Thyroid gland (tissue), 4 donors: ENCODE measurements at regions not wholly inside any gene's neighbourhood (a gene's known extent, or its start where the extent isn't known, plus 50 kb on each side); places are given as distances from the start of the nearest gene placed in this dataset.

Experiments
- DNase-seq, 2 donors: peaks; one replicate each; pipeline ENCODE4 v3.0.0-alpha.2; 2019
- H3K27ac ChIP-seq, 3 donors: fragments of 200-600 bp; sonication (generic); 1 replicate in 2 of 3; 2 replicates in 1 of 3; pipeline ENCODE4 v1.5.1; 2016 to 2019; ENCODE audit warnings: mild to moderate bottlenecking in 1 of 3, moderate library complexity in 1 of 3
- H3K27me3 ChIP-seq: fragments of 200-600 bp; sonication (generic); one replicate; pipeline ENCODE4 v1.5.1; 2019
- H3K36me3 ChIP-seq, 2 donors: fragments of 200-600 bp; sonication (generic); one replicate each; pipeline ENCODE4 v1.5.1; 2016 to 2019
- H3K4me1 ChIP-seq, 2 donors: fragments of 200-600 bp; sonication (generic); one replicate each; pipeline ENCODE4 v1.5.1; 2017 to 2019
- H3K4me3 ChIP-seq, 3 donors: fragments of 200-600 bp; sonication (generic); replicated peaks in 1 of 3; 1 replicate in 2 of 3; 2 replicates in 1 of 3; pipeline ENCODE4 v1.5.1; 2016; ENCODE audit warnings: mild to moderate bottlenecking in 1 of 3
- H3K9me3 ChIP-seq: fragments of 200-600 bp; sonication (generic); one replicate; pipeline ENCODE4 v1.5.1; 2017
- CTCF ChIP-seq, 6 experiments: fragments of 200-600 bp in 3 of 6; fragments of 450-650 bp in 3 of 6; sonication (generic) in 3 of 6; IDR thresholded peaks; one replicate each; pipeline ENCODE4 v1.5.1; 2016 to 2019; ENCODE audit warnings: antibody characterized with exemption in 6 of 6, mild to moderate bottlenecking in 2 of 6, inconsistent platforms in 1 of 6, moderate library complexity in 1 of 6
- POLR2A ChIP-seq, 2 donors: fragments of 450-650 bp; IDR thresholded peaks; one replicate each; pipeline ENCODE4 v1.6.1; 2017; ENCODE audit warnings: antibody characterized with exemption in 2 of 2, mild to moderate bottlenecking in 2 of 2, moderate library complexity in 1 of 2
- WGBS, 2 donors: methylation state at CpG; one replicate each; pipeline ENCODE4 v1.1.5; 2017; 5-methylcytosine and 5-hydroxymethylcytosine counted together
- intact Hi-C: fragments of 100-400 bp; cut with DNase I; formaldehyde crosslinking; loops from one replicate; pipeline ENCODE4 v1.15.1; 2023

GRCh38 chr4:132269303-132269990, 879.6 kb upstream of the PCDH10 start:
- Histone ChIP-seq H3K9me3 (no peaks in the 10 kb centered on the region), H3K27me3 (no peaks in the 10 kb centered on the region), H3K36me3 (no peaks in the 10 kb centered on the region), H3K27ac (no peak overlapping the region), H3K4me3 (no peak overlapping the region), H3K4me1 (no peaks in the 10 kb centered on the region)
- TF ChIP-seq CTCF (IDR thresholded peaks at IDR 0.05) (no peak), POLR2A (IDR thresholded peaks at IDR 0.05) (no peak)
- WGBS, 2 donors = 69 to 85% methylated on average over 5 of the region's 5 CpGs
- intact Hi-C loops = no loop called here
- no peak for DNase-seq

- Histone ChIP-seq H3K27ac (no peak overlapping the region), H3K4me1 (no peaks in the 10 kb centered on the region), H3K4me3 (no peak overlapping the region), H3K27me3 (no peaks in the 10 kb centered on the region), H3K9me3 (no peaks in the 10 kb centered on the region), H3K36me3 (no peaks in the 10 kb centered on the region)
- intact Hi-C loops = no loop called here
- no peak for DNase-seq
- 78 to 81% methylated on average over 1 of the region's 1 CpG for WGBS, 2 donors
- TF ChIP-seq CTCF (IDR thresholded peaks at IDR 0.05) (no peak), POLR2A (IDR thresholded peaks at IDR 0.05) (no peak)
Observed at GRCh38 chr4:132275583-132276121, 873.4 kb upstream of the PCDH10 start.

DNA sequence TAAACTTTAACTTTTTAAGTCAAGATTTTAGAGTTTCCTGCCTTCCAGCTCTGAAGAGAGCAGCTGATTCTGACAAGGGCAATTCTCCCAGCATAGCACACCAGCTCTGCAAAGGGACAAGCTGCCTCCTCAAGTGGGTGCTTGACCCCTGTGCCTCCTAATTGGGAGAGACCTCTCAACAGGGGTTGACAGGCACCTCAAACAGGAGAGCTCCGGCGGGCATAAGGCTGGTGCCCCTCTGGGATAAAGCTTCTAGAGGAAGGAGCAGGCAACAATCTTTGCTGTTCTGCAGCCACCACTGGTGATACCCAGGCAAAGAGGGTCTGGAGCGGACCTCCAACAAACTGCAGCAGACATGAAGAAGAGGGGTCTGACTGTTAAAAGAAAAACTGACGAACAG, 872.9 kb upstream of the PCDH10 start:
- Histone ChIP-seq H3K9me3 (no peaks in the 10 kb centered on the region), H3K27me3 (no peaks in the 10 kb centered on the region), H3K4me1 (no peaks in the 10 kb centered on the region), H3K27ac (no peak overlapping the region), H3K36me3 (no peaks in the 10 kb centered on the region), H3K4me3 (no peak overlapping the region)
- intact Hi-C loops = no loop called here
- TF ChIP-seq POLR2A (IDR thresholded peaks at IDR 0.05) (no peak), CTCF (IDR thresholded peaks at IDR 0.05) (no peak)
- WGBS, 2 donors = 59 to 61% methylated on average over 4 of the region's 4 CpGs
- DNase-seq = no peak

- no peaks in the 10 kb centered on the region for H3K27me3 ChIP-seq
- 88 to 89% methylated on average over 2 of the region's 2 CpGs for WGBS, 2 donors
- no peaks in the 10 kb centered on the region for H3K9me3 ChIP-seq
- H3K36me3 ChIP-seq = no peaks in the 10 kb centered on the region
- H3K27ac ChIP-seq = no peak overlapping the region
- intact Hi-C loops = no loop called here
- no peak for DNase-seq
- no peak for TF ChIP-seq CTCF (IDR thresholded peaks at IDR 0.05)
- TF ChIP-seq POLR2A (IDR thresholded peaks at IDR 0.05) = no peak
- no peaks in the 10 kb centered on the region for H3K4me1 ChIP-seq
- H3K4me3 ChIP-seq = no peak overlapping the region
Observed at GRCh38 chr4:132276989-132277388, 872.1 kb upstream of the PCDH10 start.

DNA sequence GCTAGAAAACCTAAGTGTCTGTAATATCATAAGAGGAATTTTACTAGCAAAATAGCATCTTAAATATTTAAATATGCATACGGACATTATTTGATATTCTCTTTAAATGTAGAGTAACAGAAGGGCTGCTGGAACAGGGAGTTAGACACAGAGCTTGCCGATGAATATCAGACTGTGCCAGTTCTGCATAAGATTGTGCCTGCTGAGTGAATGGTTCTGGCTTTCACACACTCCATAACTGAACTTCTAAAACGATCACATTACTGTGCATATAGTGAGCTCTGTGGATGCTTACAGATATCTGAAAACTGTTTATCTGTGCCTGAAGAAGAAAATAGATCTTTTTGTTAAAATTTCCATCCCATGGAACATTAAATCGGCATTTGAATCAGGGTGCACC, 867.4 kb upstream of the PCDH10 start:
- WGBS, 2 donors = 83 to 90% methylated on average over 4 of the region's 4 CpGs
- Histone ChIP-seq H3K27me3 (no peaks in the 10 kb centered on the region), H3K4me3 (no peak overlapping the region), H3K36me3 (no peaks in the 10 kb centered on the region), H3K27ac (no peak overlapping the region), H3K4me1 (no peaks in the 10 kb centered on the region), H3K9me3 (no peaks in the 10 kb centered on the region)
- intact Hi-C loops = no loop called here
- no peak for DNase-seq
- TF ChIP-seq CTCF (IDR thresholded peaks at IDR 0.05) (no peak), POLR2A (IDR thresholded peaks at IDR 0.05) (no peak)
